Progenitor cell of endocrine pancreas (in vitro differentiated cells): ENCODE measurements at regions not wholly inside any gene's neighbourhood (a gene's known extent, or its start where the extent isn't known, plus 50 kb on each side); places are given as distances from the start of the nearest gene placed in this dataset.

Source experiments
- DNase-seq: peaks from one replicate; pipeline ENCODE4 v3.0.0; 2021; ENCODE audit warnings: low spot score; ENCODE audit not compliant: unreplicated experiment
- H3K27ac Mint-ChIP-seq: 2 replicates; pipeline ENCODE4 v1.8.0; 2021; ENCODE audit warnings: mild to moderate bottlenecking, moderate library complexity, mixed read lengths
- H3K27me3 Mint-ChIP-seq: 2 replicates; pipeline ENCODE4 v1.8.0; 2021; ENCODE audit warnings: mixed read lengths
- H3K36me3 Mint-ChIP-seq: 2 replicates; pipeline ENCODE4 v1.8.0; 2022; ENCODE audit warnings: mixed read lengths; ENCODE audit not compliant: insufficient read depth
- H3K4me1 Mint-ChIP-seq: 2 replicates; pipeline ENCODE4 v1.8.0; 2021; ENCODE audit warnings: low read depth, mixed read lengths
- H3K4me3 Mint-ChIP-seq: 2 replicates; pipeline ENCODE4 v1.8.0; 2021; ENCODE audit warnings: low read depth, mild to moderate bottlenecking, moderate library complexity, mixed read lengths
- H3K9me3 Mint-ChIP-seq: 2 replicates; pipeline ENCODE4 v1.8.0; 2021; ENCODE audit warnings: low read depth, mixed read lengths
- TF ChIP-seq, protein P1 (sequence below): fragments of 200-600 bp; sonication (generic); IDR thresholded peaks from one replicate; pipeline ENCODE4 v1.5.0; 2021; ENCODE audit warnings: antibody characterized with exemption, mild to moderate bottlenecking; ENCODE audit not compliant: unreplicated experiment

DNA sequence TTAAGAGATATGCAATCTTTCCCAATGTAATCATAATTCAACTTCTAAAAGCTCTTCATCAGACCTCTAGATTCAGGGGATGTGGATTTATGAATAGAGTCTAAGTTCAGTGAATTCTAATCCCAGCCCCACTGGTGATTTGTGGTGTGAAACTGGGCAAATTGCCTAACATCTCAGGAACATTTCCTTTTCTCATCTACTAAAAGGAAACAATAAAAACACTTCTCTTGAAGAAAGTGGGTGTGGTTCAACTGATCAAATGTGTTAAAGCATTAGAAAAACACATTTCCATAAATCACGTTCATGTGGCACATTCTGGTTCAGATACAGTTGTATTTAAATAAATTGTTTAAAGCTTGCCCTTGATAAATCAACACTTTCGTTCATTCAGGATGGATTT lies 631.7 kb upstream of the CDH6 start:
- Mint-ChIP-seq H3K4me3 (no peak overlapping the region), H3K9me3 (peaks cover 11% of the 10 kb centered on the region), H3K27me3 (no peaks in the 10 kb centered on the region), H3K36me3 (no peaks in the 10 kb centered on the region), H3K27ac (no peak overlapping the region), H3K4me1 (no peaks in the 10 kb centered on the region)
- no peak for DNase-seq
- TF ChIP-seq, protein P1, sequence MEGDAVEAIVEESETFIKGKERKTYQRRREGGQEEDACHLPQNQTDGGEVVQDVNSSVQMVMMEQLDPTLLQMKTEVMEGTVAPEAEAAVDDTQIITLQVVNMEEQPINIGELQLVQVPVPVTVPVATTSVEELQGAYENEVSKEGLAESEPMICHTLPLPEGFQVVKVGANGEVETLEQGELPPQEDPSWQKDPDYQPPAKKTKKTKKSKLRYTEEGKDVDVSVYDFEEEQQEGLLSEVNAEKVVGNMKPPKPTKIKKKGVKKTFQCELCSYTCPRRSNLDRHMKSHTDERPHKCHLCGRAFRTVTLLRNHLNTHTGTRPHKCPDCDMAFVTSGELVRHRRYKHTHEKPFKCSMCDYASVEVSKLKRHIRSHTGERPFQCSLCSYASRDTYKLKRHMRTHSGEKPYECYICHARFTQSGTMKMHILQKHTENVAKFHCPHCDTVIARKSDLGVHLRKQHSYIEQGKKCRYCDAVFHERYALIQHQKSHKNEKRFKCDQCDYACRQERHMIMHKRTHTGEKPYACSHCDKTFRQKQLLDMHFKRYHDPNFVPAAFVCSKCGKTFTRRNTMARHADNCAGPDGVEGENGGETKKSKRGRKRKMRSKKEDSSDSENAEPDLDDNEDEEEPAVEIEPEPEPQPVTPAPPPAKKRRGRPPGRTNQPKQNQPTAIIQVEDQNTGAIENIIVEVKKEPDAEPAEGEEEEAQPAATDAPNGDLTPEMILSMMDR: no peak

DNA sequence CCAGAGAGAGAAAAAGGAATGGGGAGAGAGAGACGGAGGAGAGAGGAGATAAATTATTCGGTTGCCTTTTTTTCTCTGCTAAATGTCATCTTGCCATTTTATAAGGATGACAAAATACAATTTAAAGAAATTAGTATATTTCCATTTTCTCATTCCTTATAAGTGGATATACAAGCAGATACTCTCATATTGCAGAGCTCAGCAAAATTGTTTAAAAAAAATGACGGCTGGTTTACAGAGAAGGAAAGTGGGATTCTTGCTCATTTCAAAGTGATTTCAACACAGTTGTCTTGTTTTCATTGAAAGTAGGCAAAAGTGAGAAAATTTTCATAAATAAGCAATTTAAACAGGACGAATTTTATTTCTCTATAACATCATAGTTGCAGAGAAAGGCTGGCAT lies 641.9 kb upstream of the CDH6 start:
- H3K4me3 Mint-ChIP-seq: no peak overlapping the region
- H3K4me1 Mint-ChIP-seq: peaks cover 4% of the 10 kb centered on the region
- TF ChIP-seq, protein P1: no peak
- DNase-seq: no peak
- H3K27ac Mint-ChIP-seq: no peak overlapping the region
- no peaks in the 10 kb centered on the region for H3K36me3 Mint-ChIP-seq
- no peaks in the 10 kb centered on the region for H3K27me3 Mint-ChIP-seq
- no peaks in the 10 kb centered on the region for H3K9me3 Mint-ChIP-seq

DNA sequence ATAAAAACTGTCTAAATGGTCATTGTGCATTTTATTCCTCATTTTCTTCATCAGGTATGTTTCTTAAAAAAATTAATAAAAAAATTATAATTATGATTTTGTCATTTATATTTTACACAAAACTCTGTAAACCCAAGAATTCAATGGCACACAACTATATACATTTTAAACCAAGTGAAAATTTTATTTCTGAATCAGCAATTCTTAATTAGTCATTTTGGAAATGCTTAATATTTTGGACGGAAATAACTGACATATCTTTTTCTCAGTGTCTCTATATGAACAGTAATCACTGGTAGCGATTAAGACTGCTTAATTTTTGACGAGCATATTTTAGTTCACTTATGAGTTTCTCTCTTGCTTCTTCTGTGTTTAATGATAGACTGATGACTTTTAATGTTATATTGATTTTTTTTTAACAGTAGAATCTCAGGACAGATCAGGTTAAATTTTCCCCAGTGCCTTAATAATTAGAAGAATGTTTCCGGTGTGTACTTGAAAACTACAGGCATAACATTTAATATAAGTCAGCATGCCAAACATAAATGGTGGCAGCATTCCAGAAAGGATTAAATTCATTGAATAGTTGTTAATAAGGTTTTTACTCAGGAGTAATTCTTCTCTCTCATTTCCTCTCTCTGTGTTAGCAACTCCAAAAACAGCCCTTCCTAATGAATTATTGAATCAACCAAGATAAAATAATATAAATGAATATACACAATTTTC lies 644.7 kb upstream of the CDH6 start:
- H3K36me3 Mint-ChIP-seq: no peaks in the 10 kb centered on the region
- peaks cover 4% of the 10 kb centered on the region for H3K4me1 Mint-ChIP-seq
- H3K27me3 Mint-ChIP-seq: no peaks in the 10 kb centered on the region
- H3K9me3 Mint-ChIP-seq: no peaks in the 10 kb centered on the region
- TF ChIP-seq, protein P1: no peak
- H3K4me3 Mint-ChIP-seq: no peak overlapping the region
- no peak for DNase-seq
- no peak overlapping the region for H3K27ac Mint-ChIP-seq

DNA sequence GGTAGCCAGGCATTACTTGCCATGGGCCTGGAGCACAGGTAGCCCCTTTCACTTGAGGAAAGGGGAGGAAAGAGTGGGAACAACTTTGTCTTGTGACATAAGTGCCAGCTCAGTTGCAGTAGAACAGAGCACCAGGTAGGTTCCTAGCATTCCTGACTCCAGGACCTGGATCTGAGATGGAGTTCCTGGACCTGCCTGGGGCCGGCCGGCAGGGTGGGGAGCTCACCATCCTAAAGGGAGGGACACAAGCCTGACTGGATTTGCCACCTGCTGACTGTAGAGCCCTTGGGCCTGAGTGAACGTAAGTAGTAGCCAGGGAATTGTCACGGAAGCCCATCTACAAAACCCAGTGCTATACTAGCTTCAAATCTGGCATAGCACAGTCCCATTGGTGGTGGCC lies 653.3 kb upstream of the CDH6 start:
- no peak overlapping the region for H3K4me3 Mint-ChIP-seq
- H3K27me3 Mint-ChIP-seq: no peaks in the 10 kb centered on the region
- no peaks in the 10 kb centered on the region for H3K4me1 Mint-ChIP-seq
- no peak overlapping the region for H3K27ac Mint-ChIP-seq
- no peak for DNase-seq
- H3K36me3 Mint-ChIP-seq: no peaks in the 10 kb centered on the region
- TF ChIP-seq, protein P1: no peak
- H3K9me3 Mint-ChIP-seq: peaks cover 8% of the 10 kb centered on the region

DNA sequence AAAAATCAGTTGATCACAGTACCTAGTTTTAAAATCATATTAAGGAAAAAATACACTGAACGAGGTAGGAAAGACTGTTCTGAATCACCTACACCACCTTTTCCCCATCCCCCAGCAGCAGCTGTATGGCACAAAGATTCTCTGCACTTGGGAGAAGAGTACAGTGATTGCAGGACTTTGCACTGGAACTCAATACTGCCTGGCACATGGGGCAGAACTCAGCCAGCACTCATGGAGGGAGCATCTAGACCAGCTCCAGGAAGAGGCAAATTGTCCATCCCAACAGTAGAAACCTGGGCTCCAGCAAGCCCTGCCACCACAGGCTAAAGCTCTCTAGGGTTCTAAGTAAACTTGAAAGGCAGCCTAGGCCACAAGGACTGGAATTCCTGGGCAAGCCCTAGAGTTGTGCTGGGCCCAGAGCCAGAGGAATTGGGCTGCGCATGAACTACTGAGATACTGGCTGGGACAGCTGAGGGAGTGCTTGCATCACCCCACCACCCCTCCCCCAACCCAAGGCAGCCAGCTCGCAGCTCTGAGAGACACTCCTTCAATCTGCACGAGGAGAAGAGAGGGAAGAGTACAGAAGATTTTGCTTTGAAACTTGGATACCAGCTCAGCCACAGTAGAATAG lies 654.4 kb upstream of the CDH6 start:
- Mint-ChIP-seq H3K36me3 (no peaks in the 10 kb centered on the region), H3K27me3 (no peaks in the 10 kb centered on the region), H3K4me1 (no peaks in the 10 kb centered on the region), H3K9me3 (peaks cover 8% of the 10 kb centered on the region), H3K4me3 (no peak overlapping the region), H3K27ac (no peak overlapping the region)
- DNase-seq: no peak
- TF ChIP-seq, protein P1: no peak
